ENCODE measurements at regions not wholly inside any gene's neighbourhood (a gene's known extent, or its start where the extent isn't known, plus 50 kb on each side); places are given as distances from the start of the nearest gene placed in this dataset.
"Not testable (repeated sequence)": the region's sequence is repeated elsewhere in the genome, so short reads cannot be mapped to it uniquely, and the experiment has no call there.

GRCh38 chr9:87781331-87781730, 55.4 kb downstream of the CTSL start:
- DNase-seq, result no peak

- DNase-seq, result no peak
These were observed 57.3 kb downstream of the CTSL start for GRCh38 chr9:87783180-87783579.

GRCh38 chr9:87785315-87785970, 59.5 kb downstream of the CTSL start:
- DNase-seq, result not testable (repeated sequence)

- no peak for DNase-seq
These were observed 60.5 kb downstream of the CTSL start for GRCh38 chr9:87786423-87786822.

GRCh38 chr9:87786876-87787275, 61.0 kb downstream of the CTSL start:
- DNase-seq, result no peak

- no peak for DNase-seq
These were observed 61.8 kb downstream of the CTSL start for GRCh38 chr9:87787735-87788134.

- DNase-seq, result peak; percentile 86
These were observed 66.9 kb downstream of the CTSL start for GRCh38 chr9:87792831-87793288.

- peak; percentile 75 for DNase-seq
These were observed 67.4 kb downstream of the CTSL start for GRCh38 chr9:87793292-87793691.

GRCh38 chr9:87795178-87795577, 69.3 kb downstream of the CTSL start:
- DNase-seq, result no peak

- DNase-seq, result no peak
These were observed 70.3 kb downstream of the CTSL start for GRCh38 chr9:87796196-87796595.

GRCh38 chr9:87798261-87798833, 72.4 kb downstream of the CTSL start:
- DNase-seq, result no peak

GRCh38 chr9:87799503-87799902, 73.6 kb downstream of the CTSL start:
- DNase-seq, result no peak

GRCh38 chr9:87800456-87800855, 74.5 kb downstream of the CTSL start:
- no peak for DNase-seq

- no peak for DNase-seq
These were observed 75.1 kb downstream of the CTSL start for GRCh38 chr9:87801013-87801412.

GRCh38 chr9:87803166-87803565, 77.2 kb downstream of the CTSL start:
- no peak for DNase-seq

GRCh38 chr9:87803623-87804345, 77.9 kb downstream of the CTSL start:
- DNase-seq, result no peak

- no peak for DNase-seq
These were observed 77.4 kb upstream of the SPATA31E1 start for GRCh38 chr9:87805259-87805658.

- DNase-seq, result no peak
These were observed 72.7 kb upstream of the SPATA31E1 start for GRCh38 chr9:87810008-87810407.

GRCh38 chr9:87810679-87811178, 71.9 kb upstream of the SPATA31E1 start:
- DNase-seq, result no peak

GRCh38 chr9:87812375-87813118, 70.1 kb upstream of the SPATA31E1 start:
- DNase-seq, result peak; percentile 14

GRCh38 chr9:87813119-87813463, 69.6 kb upstream of the SPATA31E1 start:
- no peak for DNase-seq

GRCh38 chr9:87816036-87816435, 66.6 kb upstream of the SPATA31E1 start:
- no peak for DNase-seq

- DNase-seq, result no peak
These were observed 64.4 kb upstream of the SPATA31E1 start for GRCh38 chr9:87818308-87818707.
